Hematopoietic multipotent progenitor cell (in vitro differentiated cells): ENCODE measurements at regions not wholly inside any gene's neighbourhood (a gene's known extent, or its start where the extent isn't known, plus 50 kb on each side); places are given as distances from the start of the nearest gene placed in this dataset.

Experiments
- DNase-seq, 3 donors: peaks; one replicate each; pipeline ENCODE4 v3.0.0-alpha.2; 2011 to 2015; ENCODE audit warnings: low read depth in 2 of 3, low spot score in 2 of 3

- DNase-seq, result no peak
Measured at GRCh38 chr14:25215607-25216006, 165.7 kb upstream of the STXBP6 start.

DNA sequence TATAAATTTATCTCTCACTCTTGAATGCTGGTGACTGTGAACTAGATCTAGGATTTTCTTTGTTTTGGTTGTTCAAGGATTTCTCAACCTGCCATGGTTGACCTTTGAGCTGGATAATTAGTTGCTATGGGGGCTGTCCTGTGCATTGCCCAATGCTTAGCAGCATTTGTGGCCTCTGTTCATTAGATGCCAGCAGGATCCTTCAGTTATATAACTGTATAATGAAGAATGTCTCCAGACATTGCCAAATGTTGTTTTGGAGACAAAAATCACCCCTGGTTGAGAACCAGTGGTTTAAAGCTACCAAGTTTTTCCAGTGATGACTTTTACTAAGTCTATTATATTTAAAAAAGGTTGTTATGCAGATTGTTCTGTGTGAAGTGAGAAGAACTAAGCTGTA lies 147.9 kb upstream of the STXBP6 start:
- no peak for DNase-seq

- no peak for DNase-seq
Measured at GRCh38 chr14:25180221-25180620, 130.3 kb upstream of the STXBP6 start.

GRCh38 chr14:25178255-25178654 lies 128.3 kb upstream of the STXBP6 start:
- DNase-seq, result no peak

GRCh38 chr14:25150934-25151790 lies 101.2 kb upstream of the STXBP6 start:
- peak in 2 of 3 donors; percentile 15 to 51 for DNase-seq

GRCh38 chr14:25150401-25150800 lies 100.5 kb upstream of the STXBP6 start:
- DNase-seq, result no peak

- no peak for DNase-seq
Measured at GRCh38 chr14:25140411-25140810, 90.5 kb upstream of the STXBP6 start.

DNA sequence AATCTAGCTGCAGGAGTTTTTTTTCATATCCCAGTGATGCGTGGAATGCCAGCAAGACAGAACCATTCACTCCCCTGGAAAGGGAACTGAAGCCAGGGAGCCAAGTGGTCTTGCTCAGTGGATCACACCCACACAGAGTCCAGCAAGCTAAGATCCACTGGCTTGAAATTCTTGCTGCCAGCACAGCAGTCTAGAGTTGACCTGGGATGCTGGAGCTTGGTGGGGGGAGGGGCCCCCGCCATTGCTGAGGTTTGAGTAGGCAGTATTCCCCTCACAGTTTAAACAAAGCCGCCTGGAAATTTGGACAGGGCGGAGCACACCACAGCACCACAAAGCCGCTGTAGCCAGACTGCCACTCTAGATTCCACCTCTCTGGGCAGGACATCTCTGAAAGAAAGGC lies 86.9 kb upstream of the STXBP6 start:
- DNase-seq, result no peak

DNA sequence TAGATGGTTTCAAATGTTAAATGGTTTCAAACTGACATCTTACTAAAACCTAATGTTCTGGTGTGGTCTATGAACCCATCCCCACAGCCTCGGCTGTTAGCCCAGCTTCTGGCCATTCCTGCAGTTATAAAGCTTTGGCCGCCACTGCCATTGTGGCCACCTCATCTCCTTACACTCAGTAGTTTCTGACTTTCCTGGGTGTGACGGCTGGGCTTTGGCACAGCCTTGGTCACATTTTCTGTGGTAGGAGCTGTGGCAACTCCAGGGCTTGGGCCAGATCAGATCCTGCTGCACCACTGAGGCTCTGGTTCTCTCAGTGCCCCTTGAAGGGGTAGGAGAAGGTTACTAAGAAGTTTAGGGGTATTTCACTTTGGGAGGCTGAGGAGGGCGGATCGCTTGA lies 84.2 kb upstream of the STXBP6 start:
- DNase-seq, result no peak

- peak; percentile 9 to 66 (median 50) for DNase-seq
Measured at GRCh38 chr14:25132732-25133422, 82.9 kb upstream of the STXBP6 start.

DNA sequence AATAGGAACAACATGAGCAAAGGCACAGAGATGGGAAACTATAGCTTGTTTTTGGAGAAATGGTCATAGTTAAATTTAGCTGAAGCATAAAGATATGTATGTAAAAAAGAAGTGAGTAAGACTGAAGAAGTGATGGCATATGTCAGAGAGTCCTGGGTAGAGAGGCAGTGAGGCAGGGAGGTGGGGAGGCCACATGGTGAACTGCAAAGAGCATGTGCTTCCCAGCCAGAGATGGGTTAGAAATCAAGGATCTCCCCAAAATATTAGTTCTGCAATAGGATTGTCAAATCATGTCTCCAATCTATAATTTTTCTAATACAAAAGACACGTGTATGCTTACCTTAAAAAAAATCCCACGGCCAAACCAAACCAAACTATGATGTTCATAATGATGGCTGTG lies 82.1 kb upstream of the STXBP6 start:
- no peak for DNase-seq

- no peak for DNase-seq
Measured at GRCh38 chr14:25122843-25123242, 72.9 kb upstream of the STXBP6 start.

DNA sequence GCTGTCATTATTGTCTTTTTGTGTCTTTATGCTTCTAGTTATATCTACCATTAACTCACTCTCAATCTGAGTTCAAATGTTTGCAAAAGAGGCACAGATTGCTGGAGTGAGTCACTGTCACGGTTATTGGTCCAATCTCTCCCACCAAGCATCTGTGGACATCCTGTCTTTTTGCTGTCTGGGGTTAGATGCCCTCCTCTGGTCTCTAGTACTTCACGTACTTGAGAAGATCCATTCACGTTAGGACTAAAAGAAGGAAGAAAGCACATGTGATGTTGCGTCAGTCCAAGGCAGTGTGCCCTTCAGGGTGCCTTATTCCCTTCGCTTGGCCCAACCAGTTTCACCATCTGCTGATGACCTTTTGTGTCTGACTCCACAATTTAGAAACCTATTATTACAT lies 72.3 kb upstream of the STXBP6 start:
- no peak for DNase-seq

GRCh38 chr14:25121337-25122129 lies 71.6 kb upstream of the STXBP6 start:
- DNase-seq, result no peak

DNA sequence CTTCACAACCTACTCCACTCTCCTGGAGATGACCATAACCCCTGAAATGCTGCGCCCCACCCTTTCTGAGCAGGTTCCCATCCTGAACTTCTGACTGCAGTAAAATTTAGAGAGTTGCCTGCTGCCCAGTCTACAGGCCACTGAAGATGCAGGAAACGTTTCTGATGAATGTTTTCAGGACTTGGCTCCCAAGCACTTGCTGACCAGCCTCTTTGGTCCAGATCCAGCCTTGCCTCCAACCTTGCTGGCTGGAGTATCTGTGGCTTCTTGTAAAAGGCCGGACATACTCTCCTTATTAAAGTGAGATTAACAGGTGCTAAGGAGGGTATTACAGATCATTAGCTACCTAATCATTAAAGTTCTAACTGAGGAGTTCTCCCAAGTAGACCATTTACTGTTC lies 70.3 kb upstream of the STXBP6 start:
- no peak for DNase-seq

DNA sequence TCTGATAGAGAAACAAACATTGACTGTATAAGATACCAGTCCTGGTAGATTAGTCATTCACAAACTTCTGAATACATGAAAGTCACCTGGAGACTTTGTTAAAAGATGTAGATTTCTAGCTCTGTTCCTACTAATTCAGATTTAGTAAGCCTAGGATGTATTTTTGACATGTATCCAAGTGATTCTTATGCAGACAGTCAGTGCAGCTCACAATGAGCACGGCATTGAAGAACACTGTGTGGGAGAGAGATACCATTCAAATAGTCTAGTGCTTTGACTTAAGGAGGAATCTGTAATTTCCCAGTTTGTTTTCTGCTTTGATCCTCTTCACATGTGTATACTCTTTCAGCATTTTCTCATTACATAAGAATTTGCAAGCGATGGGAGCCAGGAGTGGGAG lies 68.7 kb upstream of the STXBP6 start:
- no peak for DNase-seq

- DNase-seq, result no peak
Measured at GRCh38 chr14:25117342-25117741, 67.4 kb upstream of the STXBP6 start.

DNA sequence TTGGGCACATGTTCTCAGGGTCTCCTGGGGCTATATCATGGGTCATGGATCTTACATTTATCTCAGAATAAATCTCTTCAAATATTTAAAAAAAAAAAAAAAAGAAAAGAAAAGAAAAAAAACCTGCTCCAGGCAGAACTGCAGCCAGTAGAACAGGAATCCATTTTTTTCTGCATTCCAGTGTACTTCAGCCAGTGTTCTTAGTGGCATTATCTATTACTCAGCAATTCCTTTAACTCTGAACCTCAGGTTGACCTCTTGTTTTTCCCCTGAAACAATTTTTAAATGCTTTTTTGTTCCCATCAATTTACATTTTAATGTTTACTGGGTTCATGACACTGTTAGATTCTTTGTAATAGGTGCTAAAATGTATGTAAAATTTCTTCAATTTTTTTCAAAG lies 66.7 kb upstream of the STXBP6 start:
- DNase-seq, result no peak

GRCh38 chr14:25113394-25113793 lies 63.4 kb upstream of the STXBP6 start:
- no peak for DNase-seq

DNA sequence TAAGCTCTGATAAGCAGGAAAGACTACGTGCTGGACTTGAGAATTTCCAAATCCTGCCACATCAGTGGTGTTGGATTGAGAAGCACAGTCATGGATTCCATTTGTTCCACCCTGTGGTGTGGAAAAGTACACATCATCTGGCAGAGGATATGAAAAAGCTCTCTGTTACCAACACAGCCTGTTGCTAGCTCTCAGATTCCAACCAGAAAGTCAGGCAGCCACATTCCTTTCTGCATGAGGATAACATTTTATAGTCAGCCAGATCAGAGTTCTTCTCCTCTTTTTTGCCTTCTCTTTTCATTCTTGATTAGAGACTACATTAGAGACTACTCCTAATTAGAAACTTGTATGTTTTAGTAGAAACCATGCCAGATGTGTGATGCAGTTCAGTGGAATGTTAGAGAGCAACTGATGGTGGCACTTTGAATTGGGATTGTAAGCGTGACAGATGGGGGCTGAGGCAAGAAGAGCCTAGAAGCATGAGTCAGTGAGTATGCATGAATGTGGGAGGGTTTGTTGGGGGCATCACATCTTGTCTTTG lies 61.2 kb upstream of the STXBP6 start:
- DNase-seq, result no peak

DNA sequence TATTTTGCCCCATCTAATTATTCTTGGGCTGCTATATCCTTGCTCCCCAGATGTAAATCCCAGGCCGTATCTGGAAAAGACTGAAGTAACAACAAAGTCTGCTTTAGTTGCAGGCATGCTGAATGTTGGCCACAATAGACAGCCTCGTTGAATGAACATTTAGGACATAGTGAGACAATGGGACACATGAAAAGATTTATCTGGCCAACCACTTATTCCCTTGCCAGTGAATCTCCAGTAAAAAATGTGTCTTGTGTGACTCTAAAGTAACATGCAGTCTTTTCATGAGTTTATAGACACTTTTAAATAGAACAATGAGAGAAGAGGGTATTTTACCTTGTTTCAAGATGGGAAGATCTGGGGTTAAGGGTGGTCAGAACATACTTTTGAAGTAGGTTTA lies 60.2 kb upstream of the STXBP6 start:
- no peak for DNase-seq
